Gastroesophageal sphincter (tissue), 4 donors: ENCODE measurements at regions not wholly inside any gene's neighbourhood (a gene's known extent, or its start where the extent isn't known, plus 50 kb on each side); places are given as distances from the start of the nearest gene placed in this dataset.

Source experiments
- ATAC-seq: fragments of 150-250 bp; one replicate; pipeline ENCODE4 v1.9.1; 2016; ENCODE audit warnings: mild to moderate bottlenecking, moderate library complexity
- H3K27ac ChIP-seq, 4 donors: fragments of 200-600 bp; sonication (generic) in 3 of 4; 1 replicate in 3 of 4; 2 replicates in 1 of 4; pipeline ENCODE4 v1.5.1; 2016 to 2019
- H3K27me3 ChIP-seq: fragments of 200-600 bp; sonication (generic); one replicate; pipeline ENCODE4 v1.5.1; 2019
- H3K36me3 ChIP-seq, 2 donors: fragments of 200-600 bp; sonication (generic); one replicate each; pipeline ENCODE4 v1.5.1; 2019; ENCODE audit warnings: control low read depth in 1 of 2
- H3K4me1 ChIP-seq, 3 donors: fragments of 200-600 bp; sonication (generic); 1 replicate in 2 of 3; 2 replicates in 1 of 3; pipeline ENCODE4 v1.5.1; 2016 to 2019; ENCODE audit warnings: control low read depth in 2 of 3
- H3K4me3 ChIP-seq, 2 donors: fragments of 200-600 bp; sonication (generic); one replicate each; pipeline ENCODE4 v1.5.1; 2019; ENCODE audit warnings: mild to moderate bottlenecking in 1 of 2, moderate library complexity in 1 of 2
- H3K9me3 ChIP-seq, 3 donors: fragments of 200-600 bp; sonication (generic); one replicate each; pipeline ENCODE4 v1.5.1; 2017 to 2019; ENCODE audit warnings: control low read depth in 2 of 3
- EP300 ChIP-seq: sonication (generic); formaldehyde crosslinking; IDR thresholded peaks from one replicate; pipeline ENCODE4 v1.6.1; 2017; ENCODE audit warnings: antibody characterized with exemption, mild to moderate bottlenecking
- POLR2A ChIP-seq, 2 donors: fragments of 450-650 bp; IDR thresholded peaks; one replicate each; pipeline ENCODE4 v1.6.1; 2017; ENCODE audit warnings: antibody characterized with exemption in 2 of 2, mild to moderate bottlenecking in 2 of 2, moderate library complexity in 1 of 2
- POLR2AphosphoS5 ChIP-seq: sonication (generic); formaldehyde crosslinking; IDR thresholded peaks from one replicate; pipeline ENCODE4 v1.6.1; 2017; ENCODE audit warnings: antibody characterized with exemption
- WGBS, 2 donors: methylation state at CpG; one replicate each; pipeline ENCODE4 v1.1.5; 2018; ENCODE audit warnings: low coverage in 1 of 2; 5-methylcytosine and 5-hydroxymethylcytosine counted together
- TF ChIP-seq, protein P1 (sequence below), 4 experiments: fragments of 200-600 bp in 2 of 4; fragments of 450-650 bp in 2 of 4; sonication (generic) in 1 of 4; IDR thresholded peaks; one replicate each; pipeline ENCODE4 v1.5.1; 2017 to 2019; ENCODE audit warnings: antibody characterized with exemption in 4 of 4, mild to moderate bottlenecking in 2 of 4, moderate library complexity in 2 of 4

DNA sequence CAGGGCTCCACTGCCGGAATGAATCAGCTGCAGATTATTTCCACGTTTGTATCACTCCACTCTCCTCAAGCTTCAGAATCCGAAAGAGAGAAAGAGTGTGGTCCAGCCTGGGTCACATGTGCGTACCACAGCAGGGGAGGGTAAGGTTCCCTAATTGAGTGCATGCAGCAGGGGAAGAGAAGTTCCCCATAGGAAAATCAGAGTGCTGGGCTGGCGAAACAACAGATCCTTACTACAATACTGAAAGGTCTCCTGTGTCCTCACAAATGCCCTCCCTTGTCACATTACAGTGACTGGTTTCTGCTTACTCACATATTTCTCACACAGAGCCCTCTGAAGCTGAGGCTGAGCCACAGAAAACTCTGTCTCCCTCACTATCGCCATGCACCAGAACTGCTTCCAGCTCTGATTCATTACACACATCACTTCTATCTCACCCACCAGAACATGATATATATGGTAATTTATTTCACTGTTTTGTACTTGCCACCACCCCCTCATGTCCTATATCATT is 532.2 kb upstream of the TUSC1 start:
- Histone ChIP-seq H3K27ac (no peak overlapping the region), H3K36me3 (no peaks in the 10 kb centered on the region), H3K4me1 (no peaks in the 10 kb centered on the region), H3K4me3 (no peak overlapping the region), H3K27me3 (no peaks in the 10 kb centered on the region), H3K9me3 (no peaks in the 10 kb centered on the region)
- no peak for ATAC-seq
- no peak for TF ChIP-seq EP300
- TF ChIP-seq POLR2A (IDR thresholded peaks at IDR 0.05), result no peak
- TF ChIP-seq, protein P1, sequence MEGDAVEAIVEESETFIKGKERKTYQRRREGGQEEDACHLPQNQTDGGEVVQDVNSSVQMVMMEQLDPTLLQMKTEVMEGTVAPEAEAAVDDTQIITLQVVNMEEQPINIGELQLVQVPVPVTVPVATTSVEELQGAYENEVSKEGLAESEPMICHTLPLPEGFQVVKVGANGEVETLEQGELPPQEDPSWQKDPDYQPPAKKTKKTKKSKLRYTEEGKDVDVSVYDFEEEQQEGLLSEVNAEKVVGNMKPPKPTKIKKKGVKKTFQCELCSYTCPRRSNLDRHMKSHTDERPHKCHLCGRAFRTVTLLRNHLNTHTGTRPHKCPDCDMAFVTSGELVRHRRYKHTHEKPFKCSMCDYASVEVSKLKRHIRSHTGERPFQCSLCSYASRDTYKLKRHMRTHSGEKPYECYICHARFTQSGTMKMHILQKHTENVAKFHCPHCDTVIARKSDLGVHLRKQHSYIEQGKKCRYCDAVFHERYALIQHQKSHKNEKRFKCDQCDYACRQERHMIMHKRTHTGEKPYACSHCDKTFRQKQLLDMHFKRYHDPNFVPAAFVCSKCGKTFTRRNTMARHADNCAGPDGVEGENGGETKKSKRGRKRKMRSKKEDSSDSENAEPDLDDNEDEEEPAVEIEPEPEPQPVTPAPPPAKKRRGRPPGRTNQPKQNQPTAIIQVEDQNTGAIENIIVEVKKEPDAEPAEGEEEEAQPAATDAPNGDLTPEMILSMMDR (IDR thresholded peaks at IDR 0.05), result no peak
- TF ChIP-seq POLR2AphosphoS5, result no peak
- WGBS, 2 donors, result 44 to 62% methylated on average over 4 of the region's 6 CpGs

DNA sequence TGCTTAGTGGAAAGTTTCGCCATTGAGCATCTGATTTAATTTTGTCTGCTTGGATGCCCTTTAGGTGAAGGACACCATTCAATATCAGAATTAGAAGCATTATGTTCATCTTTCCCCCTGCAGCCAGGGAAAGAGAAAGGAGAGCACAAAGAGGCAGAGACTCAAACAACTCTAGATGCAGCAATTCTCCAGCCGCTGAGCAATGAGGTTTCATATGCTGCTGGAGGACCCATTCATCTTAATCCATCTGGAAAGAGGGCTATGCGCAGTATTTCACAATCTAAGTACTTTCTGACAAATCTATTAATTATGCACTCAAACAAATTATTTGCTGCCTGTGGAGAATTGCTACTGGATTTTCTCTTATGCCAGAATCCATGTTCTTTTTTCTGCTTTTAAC is 527.0 kb upstream of the TUSC1 start:
- Histone ChIP-seq H3K27ac (no peak overlapping the region), H3K9me3 (no peaks in the 10 kb centered on the region), H3K27me3 (no peaks in the 10 kb centered on the region), H3K4me3 (no peak overlapping the region), H3K4me1 (no peaks in the 10 kb centered on the region), H3K36me3 (no peaks in the 10 kb centered on the region)
- ATAC-seq, result no peak
- TF ChIP-seq EP300 (no peak), POLR2A (IDR thresholded peaks at IDR 0.05) (no peak), POLR2AphosphoS5 (no peak)
- 67 to 83% methylated on average over 3 of the region's 3 CpGs for WGBS, 2 donors

DNA sequence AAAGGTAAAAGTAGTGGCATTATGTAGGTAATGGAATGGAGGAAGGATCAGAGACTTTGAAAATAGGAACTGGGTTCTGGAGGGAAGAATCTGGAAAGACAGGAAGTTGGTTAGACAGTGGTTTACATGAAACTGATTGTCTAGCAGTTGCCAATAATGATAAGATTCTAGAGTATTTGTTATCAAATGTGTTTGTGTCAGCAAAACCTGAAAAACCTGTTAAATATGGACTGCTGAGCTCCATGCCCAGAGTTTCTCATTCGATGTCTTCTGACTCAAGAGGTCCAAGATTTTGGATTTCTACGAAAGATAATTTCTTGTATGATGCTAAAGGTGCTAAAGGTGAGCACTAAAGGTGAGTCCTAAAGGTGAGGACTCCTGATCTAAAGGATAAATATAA is 515.0 kb upstream of the TUSC1 start:
- Histone ChIP-seq H3K27ac (no peak overlapping the region), H3K36me3 (no peaks in the 10 kb centered on the region), H3K4me3 (no peak overlapping the region), H3K27me3 (no peaks in the 10 kb centered on the region), H3K4me1 (no peaks in the 10 kb centered on the region), H3K9me3 (peaks cover 0 to 12% (median 0%) of the 10 kb centered on the region in 3 donors)
- WGBS, 2 donors, result 80 to 86% methylated on average over 1 to 2 of the region's 2 CpGs
- ATAC-seq, result no peak
- TF ChIP-seq POLR2AphosphoS5 (no peak), EP300 (no peak), POLR2A (IDR thresholded peaks at IDR 0.05) (no peak)
- TF ChIP-seq, protein P1 (IDR thresholded peaks at IDR 0.05), result no peak

DNA sequence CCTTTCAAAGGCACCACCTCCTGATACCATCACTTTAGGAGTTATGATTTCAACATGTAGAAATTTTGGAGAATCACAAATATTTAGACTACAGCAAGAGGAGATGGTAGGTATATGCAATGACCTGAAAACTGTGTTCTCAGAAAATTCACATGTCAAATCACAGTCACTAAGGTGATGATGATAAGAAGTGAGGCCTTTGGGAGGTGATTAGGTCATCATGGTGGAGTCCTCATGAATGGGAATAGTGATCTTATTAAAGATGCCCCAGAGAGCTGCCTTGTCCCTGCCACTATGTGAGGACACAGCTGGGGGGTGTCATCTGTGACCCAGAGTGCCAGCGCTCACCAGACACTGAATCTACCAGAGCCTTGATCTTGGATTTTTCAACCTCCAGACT is 513.5 kb upstream of the TUSC1 start:
- H3K4me1 ChIP-seq, result no peaks in the 10 kb centered on the region
- TF ChIP-seq, protein P1 (IDR thresholded peaks at IDR 0.05), result no peak

DNA sequence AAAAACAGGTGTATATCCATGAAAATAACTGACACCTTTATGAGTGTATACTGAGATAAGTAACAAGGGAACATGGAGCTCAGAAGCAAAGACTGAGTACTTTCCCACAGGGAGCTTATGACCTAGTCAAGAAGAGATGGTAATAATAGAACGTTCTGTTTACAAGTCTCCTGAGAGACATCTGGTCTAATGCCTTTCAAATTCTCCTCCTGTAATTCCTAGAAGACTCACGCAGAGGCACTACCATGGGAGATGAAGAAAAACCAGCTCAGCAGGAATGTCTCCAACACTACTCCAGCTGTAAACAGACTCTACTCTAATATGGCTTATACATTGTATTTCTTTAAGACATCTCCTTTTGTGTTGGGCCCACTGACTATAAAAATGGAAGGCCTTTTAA is 503.6 kb upstream of the TUSC1 start:
- Histone ChIP-seq H3K27me3 (no peaks in the 10 kb centered on the region), H3K27ac (no peak overlapping the region), H3K4me3 (no peak overlapping the region), H3K36me3 (no peaks in the 10 kb centered on the region), H3K9me3 (no peaks in the 10 kb centered on the region), H3K4me1 (no peaks in the 10 kb centered on the region)
- TF ChIP-seq EP300 (no peak), POLR2AphosphoS5 (no peak), POLR2A (IDR thresholded peaks at IDR 0.05) (no peak)
- TF ChIP-seq, protein P1 (IDR thresholded peaks at IDR 0.05), result no peak
- WGBS, 2 donors, result 62 to 63% methylated on average over 2 of the region's 2 CpGs
- no peak for ATAC-seq

More for the DNA sequence above, 513.5 kb upstream of the TUSC1 start:
- Histone ChIP-seq H3K27ac (no peak overlapping the region), H3K9me3 (peaks cover 0 to 12% (median 0%) of the 10 kb centered on the region in 3 donors), H3K27me3 (no peaks in the 10 kb centered on the region), H3K4me3 (no peak overlapping the region), H3K36me3 (no peaks in the 10 kb centered on the region)
- WGBS, 2 donors, result no CpG with 5 or more reads among the region's 1 CpG
- ATAC-seq, result no peak
